NCI-H2107 treated with DMSO at 0.1 percent for 48 hours (cell line): ENCODE measurements at regions not wholly inside any gene's neighbourhood (a gene's known extent, or its start where the extent isn't known, plus 50 kb on each side); places are given as distances from the start of the nearest gene placed in this dataset.

ENCODE experiments used
- DNase-seq: peaks from one replicate; lab custom pipeline; 2025; ENCODE audit not compliant: unreplicated experiment; lab: John Stamatoyannopoulos, UW

GRCh38 chr3:104578558-104578957, 788.2 kb upstream of the ALCAM start:
- no peak for DNase-seq

GRCh38 chr3:104582092-104582491, 784.6 kb upstream of the ALCAM start:
- no peak for DNase-seq

- DNase-seq = no peak
Measured at GRCh38 chr3:104584682-104585081, 782.0 kb upstream of the ALCAM start.

GRCh38 chr3:104586344-104586743, 780.4 kb upstream of the ALCAM start:
- DNase-seq = no peak

- DNase-seq = no peak
Measured at GRCh38 chr3:104588442-104588841, 778.3 kb upstream of the ALCAM start.

GRCh38 chr3:104591776-104592175, 774.9 kb upstream of the ALCAM start:
- no peak for DNase-seq

DNA sequence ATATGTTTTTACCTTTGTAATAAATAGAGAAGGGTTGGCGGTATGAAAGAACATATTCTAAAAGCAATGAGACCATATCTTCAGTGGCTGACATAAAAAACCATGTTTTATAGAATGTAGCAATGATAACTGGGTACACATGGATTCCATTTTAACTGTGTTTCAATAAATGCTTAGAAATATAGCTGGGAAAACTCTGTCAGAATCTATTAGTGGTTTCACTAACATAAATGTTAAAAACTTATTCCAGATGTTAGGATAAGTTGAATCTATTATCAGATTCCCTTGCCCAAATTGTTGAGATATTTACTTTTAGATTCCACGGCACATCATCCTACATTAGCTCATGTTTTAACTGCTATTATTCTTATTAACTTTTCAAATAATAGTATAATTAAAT, 772.2 kb upstream of the ALCAM start:
- no peak for DNase-seq

DNA sequence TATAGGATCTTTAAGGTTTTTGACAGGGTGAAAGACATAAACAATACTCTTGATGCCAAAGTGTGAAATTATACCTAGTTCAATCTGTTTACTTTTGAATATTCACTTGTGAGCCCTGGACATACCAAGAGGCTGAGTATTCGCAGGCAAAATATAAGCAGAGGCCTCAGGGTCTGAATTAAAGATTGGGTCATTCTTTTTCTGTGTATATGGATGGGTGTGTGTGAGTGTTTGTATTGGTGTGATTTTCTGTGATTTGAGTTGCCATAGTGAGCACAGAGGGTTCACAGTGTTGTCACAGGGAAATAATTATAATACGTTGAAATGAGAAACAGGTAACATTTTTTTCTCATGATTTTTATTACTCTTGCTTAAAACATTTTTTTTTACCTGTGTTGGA, 770.7 kb upstream of the ALCAM start:
- no peak for DNase-seq

GRCh38 chr3:104596551-104596950, 770.2 kb upstream of the ALCAM start:
- DNase-seq = peak; percentile 4

- no peak for DNase-seq
Measured at GRCh38 chr3:104598848-104599511, 767.7 kb upstream of the ALCAM start.

GRCh38 chr3:104604326-104605010, 762.2 kb upstream of the ALCAM start:
- DNase-seq = no peak

- no peak for DNase-seq
Measured at GRCh38 chr3:104606812-104607211, 759.9 kb upstream of the ALCAM start.

DNA sequence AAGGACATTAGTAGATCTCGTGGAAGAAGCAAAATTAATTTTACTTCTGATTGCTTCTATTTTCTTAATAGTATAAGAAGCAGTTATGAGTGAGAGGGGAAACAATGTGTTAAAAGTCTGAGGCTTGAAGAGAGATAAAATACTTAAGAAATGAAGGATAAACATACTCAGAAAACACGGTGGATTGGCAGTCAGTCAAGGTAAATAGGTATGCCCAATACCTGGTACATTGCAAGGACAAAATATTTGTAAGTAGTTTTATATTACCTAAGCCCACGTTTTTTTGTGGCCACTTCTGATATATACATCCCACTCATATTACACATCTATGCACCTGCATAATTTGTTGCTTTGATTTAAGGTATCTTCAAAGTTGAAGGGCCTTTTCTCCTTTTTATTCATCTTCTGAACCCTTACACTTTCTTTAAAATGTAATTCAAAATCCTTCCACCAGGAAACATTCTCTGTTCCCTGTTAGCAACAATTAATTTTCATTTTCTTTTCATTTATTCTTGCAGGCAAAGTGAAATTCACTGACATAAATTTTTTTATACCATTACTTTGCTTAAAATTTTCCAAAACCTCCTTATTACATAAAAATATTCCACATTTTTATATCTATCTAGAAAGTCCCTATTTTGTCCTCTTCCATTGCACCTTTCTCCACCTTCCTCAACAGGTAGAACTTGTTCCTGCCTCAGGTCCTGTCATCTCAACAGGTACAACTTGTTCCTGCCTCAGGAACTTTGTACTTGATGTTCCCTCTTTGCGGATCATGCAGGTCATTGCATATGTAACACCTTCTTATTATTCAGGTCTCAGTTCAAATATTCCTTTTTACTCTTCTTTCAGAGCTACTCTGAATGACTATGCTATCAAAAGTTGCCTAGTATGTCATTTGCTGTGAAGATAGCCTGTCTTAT, 755.7 kb upstream of the ALCAM start:
- DNase-seq = no peak

DNA sequence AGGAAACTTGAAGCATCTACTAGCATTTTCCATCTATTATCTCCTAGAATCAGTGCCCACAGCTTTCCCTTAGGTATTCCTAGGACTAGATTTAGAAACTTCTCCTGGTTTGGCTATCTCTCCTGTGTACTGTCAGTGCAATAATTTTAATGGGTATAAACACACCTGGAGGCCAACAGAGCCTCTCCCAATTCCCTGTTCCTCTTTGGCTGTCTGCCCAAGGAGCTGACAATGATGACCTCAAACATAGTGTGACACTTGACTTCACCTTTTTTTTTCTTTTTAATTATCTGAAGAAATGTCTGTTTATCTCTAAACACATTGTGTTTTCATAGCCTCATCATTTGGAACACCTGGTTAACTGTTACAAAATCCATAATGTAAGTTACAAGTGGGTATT, 754.5 kb upstream of the ALCAM start:
- no peak for DNase-seq

GRCh38 chr3:104614564-104614963, 752.1 kb upstream of the ALCAM start:
- DNase-seq = no peak

GRCh38 chr3:104628185-104628789, 738.4 kb upstream of the ALCAM start:
- peak; percentile 6 for DNase-seq

DNA sequence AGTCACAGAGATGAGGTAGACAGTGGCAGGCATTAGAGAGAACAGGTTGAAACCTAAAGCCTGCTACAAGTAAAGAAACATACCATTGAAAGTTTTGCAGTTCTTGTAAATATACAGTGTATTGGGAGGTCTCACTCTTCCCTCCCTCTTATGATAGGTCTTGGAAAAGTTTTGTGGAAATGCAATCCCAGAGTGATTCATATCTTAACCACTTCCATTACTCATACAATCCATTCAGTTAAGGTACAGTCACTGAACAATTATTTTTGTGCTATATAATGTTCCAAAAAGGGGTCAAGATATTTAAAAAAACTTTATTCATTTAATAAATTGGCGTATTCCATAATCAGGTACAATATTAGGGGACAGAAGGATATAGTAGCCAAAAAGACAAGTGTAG, 737.7 kb upstream of the ALCAM start:
- no peak for DNase-seq

- DNase-seq = no peak
Measured at GRCh38 chr3:104631254-104631653, 735.5 kb upstream of the ALCAM start.

GRCh38 chr3:104632521-104632920, 734.2 kb upstream of the ALCAM start:
- DNase-seq = no peak

GRCh38 chr3:104632947-104633346, 733.8 kb upstream of the ALCAM start:
- DNase-seq = no peak

DNA sequence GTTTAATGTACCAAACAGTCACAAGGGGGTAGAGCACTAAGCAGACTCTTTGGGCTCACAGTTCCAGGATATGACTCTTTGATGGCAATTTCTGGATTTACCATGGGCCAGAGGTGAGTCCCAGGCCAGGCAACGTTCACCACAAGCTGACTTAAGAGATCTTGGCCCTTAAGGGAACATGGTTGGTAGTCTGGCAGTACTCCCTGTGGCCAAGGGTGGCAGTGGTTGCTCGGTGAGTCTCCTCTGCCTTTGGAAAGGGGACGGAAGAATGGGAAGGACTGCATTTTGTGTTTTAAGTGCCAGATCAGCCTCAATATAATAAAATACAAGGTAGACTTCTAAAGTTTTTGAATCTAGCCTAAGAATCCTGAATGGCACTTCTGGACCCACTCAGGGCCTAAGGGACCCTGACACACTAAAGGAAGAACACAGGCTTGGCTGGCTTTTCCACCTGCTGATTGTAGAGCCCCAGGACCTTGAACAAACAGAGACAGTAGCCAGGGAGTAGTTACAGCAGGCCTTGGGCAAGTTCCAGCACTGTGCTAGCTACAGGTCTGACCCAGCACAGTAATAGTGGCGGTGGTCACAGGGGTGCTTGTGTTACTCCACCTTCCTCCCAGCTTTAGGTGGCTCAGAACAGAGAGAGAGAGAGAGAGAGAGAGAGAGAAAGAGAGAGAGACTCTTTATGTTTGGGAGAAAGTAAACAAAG, 730.7 kb upstream of the ALCAM start:
- DNase-seq = no peak
